ENCODE measurements at regions not wholly inside any gene's neighbourhood (a gene's known extent, or its start where the extent isn't known, plus 50 kb on each side); places are given as distances from the start of the nearest gene placed in this dataset.

GRCh38 chr2:145771525-145771924 lies 1251.6 kb upstream of the ZEB2 start:
- Histone ChIP-seq H3K9ac (ENCODE audit: insufficient read depth, low read length) (no peak overlapping the region), H3K9me3 (ENCODE audit: control insufficient read depth, insufficient read depth, low read depth, low read length) (no peaks in the 10 kb centered on the region), H3K4me3 (replicated peaks in 1 of 4; ENCODE audit: control extremely low read depth in 1 of 4, insufficient read depth in 1 of 4, low read depth in 3 of 4, low read length in 4 of 4) (no peak overlapping the region), H3K27me3 (ENCODE audit: control insufficient read depth, insufficient read depth, low read length) (no peaks in the 10 kb centered on the region), H4K20me1 (ENCODE audit: control insufficient read depth, extremely low read depth, insufficient read depth, low read length) (no peaks in the 10 kb centered on the region), H3K4me2 (ENCODE audit: extremely low read depth, insufficient read depth, low read length) (no peak overlapping the region), H3K36me3 (ENCODE audit: control insufficient read depth, insufficient read depth, low read length) (no peaks in the 10 kb centered on the region), H3K79me2 (ENCODE audit: control insufficient read depth, insufficient read depth, low read length) (no peaks in the 10 kb centered on the region), H3K4me1 (ENCODE audit: control insufficient read depth, extremely low read depth, insufficient read depth, low read length) (no peaks in the 10 kb centered on the region), H2AFZ (ENCODE audit: low read length) (no peak overlapping the region), H3K27ac (ENCODE audit: insufficient read depth, low read length) (no peak overlapping the region)
- DNase-seq (ENCODE audit: low read depth in 2 of 2), result no peak
- no peak for TF ChIP-seq EZH2 (IDR thresholded peaks at IDR 0.05; ENCODE audit: low read length, missing control alignments)

DNA sequence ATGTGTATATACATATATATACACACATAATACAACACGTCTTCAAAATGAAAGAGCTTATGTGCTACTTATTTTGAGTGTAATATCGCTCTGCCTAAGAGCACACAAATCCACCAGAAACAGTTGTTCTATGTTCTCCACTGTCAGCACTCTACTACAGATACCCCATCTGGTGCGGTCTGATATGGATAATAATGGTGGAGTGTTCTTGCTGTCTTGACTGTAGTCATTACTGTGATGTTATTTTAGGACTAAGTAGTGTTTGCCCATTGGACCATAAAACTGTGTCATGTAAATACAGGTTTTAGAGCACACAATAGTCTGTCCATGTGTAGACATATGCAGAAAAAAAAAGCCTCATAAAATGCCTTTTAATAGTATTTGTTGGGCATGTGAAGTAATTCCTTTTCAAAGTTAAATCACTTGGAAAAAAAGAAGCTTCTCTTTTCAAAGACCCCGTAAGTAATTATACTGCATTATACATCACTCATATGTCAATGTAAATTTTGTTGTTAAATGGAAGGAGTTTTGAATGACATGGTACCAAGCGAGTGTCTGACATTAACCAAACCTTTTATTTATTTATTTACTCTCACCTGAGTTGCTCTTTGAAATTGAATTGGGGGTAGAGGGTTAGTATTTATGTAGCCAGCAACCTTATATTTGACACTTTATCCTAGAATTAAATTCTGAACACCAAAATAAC lies 1249.2 kb upstream of the ZEB2 start:
- Histone ChIP-seq H3K4me3 (replicated peaks in 1 of 4; ENCODE audit: control extremely low read depth in 1 of 4, insufficient read depth in 1 of 4, low read depth in 3 of 4, low read length in 4 of 4) (no peak overlapping the region), H4K20me1 (ENCODE audit: control insufficient read depth, extremely low read depth, insufficient read depth, low read length) (no peaks in the 10 kb centered on the region), H3K4me2 (ENCODE audit: extremely low read depth, insufficient read depth, low read length) (no peak overlapping the region), H2AFZ (ENCODE audit: low read length) (no peak overlapping the region), H3K36me3 (ENCODE audit: control insufficient read depth, insufficient read depth, low read length) (no peaks in the 10 kb centered on the region), H3K27me3 (ENCODE audit: control insufficient read depth, insufficient read depth, low read length) (no peaks in the 10 kb centered on the region), H3K79me2 (ENCODE audit: control insufficient read depth, insufficient read depth, low read length) (no peaks in the 10 kb centered on the region), H3K9me3 (ENCODE audit: control insufficient read depth, insufficient read depth, low read depth, low read length) (no peaks in the 10 kb centered on the region), H3K27ac (ENCODE audit: insufficient read depth, low read length) (no peak overlapping the region), H3K9ac (ENCODE audit: insufficient read depth, low read length) (no peak overlapping the region), H3K4me1 (ENCODE audit: control insufficient read depth, extremely low read depth, insufficient read depth, low read length) (no peaks in the 10 kb centered on the region)
- TF ChIP-seq, protein P1, sequence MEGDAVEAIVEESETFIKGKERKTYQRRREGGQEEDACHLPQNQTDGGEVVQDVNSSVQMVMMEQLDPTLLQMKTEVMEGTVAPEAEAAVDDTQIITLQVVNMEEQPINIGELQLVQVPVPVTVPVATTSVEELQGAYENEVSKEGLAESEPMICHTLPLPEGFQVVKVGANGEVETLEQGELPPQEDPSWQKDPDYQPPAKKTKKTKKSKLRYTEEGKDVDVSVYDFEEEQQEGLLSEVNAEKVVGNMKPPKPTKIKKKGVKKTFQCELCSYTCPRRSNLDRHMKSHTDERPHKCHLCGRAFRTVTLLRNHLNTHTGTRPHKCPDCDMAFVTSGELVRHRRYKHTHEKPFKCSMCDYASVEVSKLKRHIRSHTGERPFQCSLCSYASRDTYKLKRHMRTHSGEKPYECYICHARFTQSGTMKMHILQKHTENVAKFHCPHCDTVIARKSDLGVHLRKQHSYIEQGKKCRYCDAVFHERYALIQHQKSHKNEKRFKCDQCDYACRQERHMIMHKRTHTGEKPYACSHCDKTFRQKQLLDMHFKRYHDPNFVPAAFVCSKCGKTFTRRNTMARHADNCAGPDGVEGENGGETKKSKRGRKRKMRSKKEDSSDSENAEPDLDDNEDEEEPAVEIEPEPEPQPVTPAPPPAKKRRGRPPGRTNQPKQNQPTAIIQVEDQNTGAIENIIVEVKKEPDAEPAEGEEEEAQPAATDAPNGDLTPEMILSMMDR (conservative IDR thresholded peaks at IDR 0.05 in 1 of 2, IDR thresholded peaks at IDR 0.05 in 1 of 2; ENCODE audit: low read depth in 1 of 2, low read length in 2 of 2), result no peak
- no peak for TF ChIP-seq EZH2 (IDR thresholded peaks at IDR 0.05; ENCODE audit: low read length, missing control alignments)
- DNase-seq (ENCODE audit: low read depth in 2 of 2), result no peak

- Histone ChIP-seq H3K36me3 (ENCODE audit: control insufficient read depth, insufficient read depth, low read length) (no peaks in the 10 kb centered on the region), H3K27me3 (ENCODE audit: control insufficient read depth, insufficient read depth, low read length) (no peaks in the 10 kb centered on the region), H3K4me1 (ENCODE audit: control insufficient read depth, extremely low read depth, insufficient read depth, low read length) (no peaks in the 10 kb centered on the region), H2AFZ (ENCODE audit: low read length) (no peak overlapping the region), H3K79me2 (ENCODE audit: control insufficient read depth, insufficient read depth, low read length) (no peaks in the 10 kb centered on the region), H3K9ac (ENCODE audit: insufficient read depth, low read length) (no peak overlapping the region), H4K20me1 (ENCODE audit: control insufficient read depth, extremely low read depth, insufficient read depth, low read length) (no peaks in the 10 kb centered on the region), H3K4me2 (ENCODE audit: extremely low read depth, insufficient read depth, low read length) (no peak overlapping the region), H3K4me3 (replicated peaks in 1 of 4; ENCODE audit: control extremely low read depth in 1 of 4, insufficient read depth in 1 of 4, low read depth in 3 of 4, low read length in 4 of 4) (no peak overlapping the region), H3K27ac (ENCODE audit: insufficient read depth, low read length) (no peak overlapping the region), H3K9me3 (ENCODE audit: control insufficient read depth, insufficient read depth, low read depth, low read length) (no peaks in the 10 kb centered on the region)
- no peak for TF ChIP-seq EZH2 (IDR thresholded peaks at IDR 0.05; ENCODE audit: low read length, missing control alignments)
- TF ChIP-seq, protein P1 (conservative IDR thresholded peaks at IDR 0.05 in 1 of 2, IDR thresholded peaks at IDR 0.05 in 1 of 2; ENCODE audit: low read depth in 1 of 2, low read length in 2 of 2), result no peak
- no peak for DNase-seq (ENCODE audit: low read depth in 2 of 2)
Measured at GRCh38 chr2:145765874-145766273, 1246.0 kb upstream of the ZEB2 start.

Measured in fibroblast of lung (primary cell).